ENCODE measurements at regions not wholly inside any gene's neighbourhood (a gene's known extent, or its start where the extent isn't known, plus 50 kb on each side); places are given as distances from the start of the nearest gene placed in this dataset.

- intact Hi-C loops (cut with DNase I; ENCODE audit: low total_unique reads), result no loop called here
- TF ChIP-seq POLR2A (IDR thresholded peaks at IDR 0.05) (no peak), CTCF (IDR thresholded peaks at IDR 0.05 in 8 of 11, conservative IDR thresholded peaks at IDR 0.05 in 3 of 11) (no peak), POLR2AphosphoS5 (IDR thresholded peaks at IDR 0.05) (no peak)
- WGBS, 5 donors, result 61 to 71% (median 64%) methylated on average over 5 of the region's 5 CpGs
- Histone ChIP-seq H3K27me3 (replicated peaks in 1 of 7) (peaks cover 0 to 3% (median 0%) of the 10 kb centered on the region in 7 donors), H3K4me1 (no peaks in the 10 kb centered on the region), H3K27ac (no peak overlapping the region), H3K9me3 (peaks cover 0 to 4% (median 0%) of the 10 kb centered on the region in 8 donors), H3K36me3 (no peaks in the 10 kb centered on the region), H3K4me3 (no peak overlapping the region)
- DNase-seq, result no peak
Observed at GRCh38 chr1:227403535-227403934, 85.2 kb upstream of the CDC42BPA start.

- no peak overlapping the region for H3K27ac ChIP-seq
- no peaks in the 10 kb centered on the region for H3K36me3 ChIP-seq
- peaks cover 0 to 3% (median 0%) of the 10 kb centered on the region in 7 donors for H3K27me3 ChIP-seq (replicated peaks in 1 of 7)
- intact Hi-C loops (cut with DNase I; ENCODE audit: low total_unique reads), result no loop called here
- DNase-seq, result no peak
- H3K4me1 ChIP-seq, result no peaks in the 10 kb centered on the region
- peaks cover 0 to 4% (median 0%) of the 10 kb centered on the region in 8 donors for H3K9me3 ChIP-seq
- no peak for TF ChIP-seq POLR2A (IDR thresholded peaks at IDR 0.05)
- no peak for TF ChIP-seq POLR2AphosphoS5 (IDR thresholded peaks at IDR 0.05)
- no peak for TF ChIP-seq CTCF (IDR thresholded peaks at IDR 0.05 in 8 of 11, conservative IDR thresholded peaks at IDR 0.05 in 3 of 11)
- WGBS, 5 donors, result 92 to 95% (median 94%) methylated on average over 8 to 10 of the region's 10 CpGs
- no peak overlapping the region for H3K4me3 ChIP-seq
Observed at GRCh38 chr1:227401562-227402342, 83.5 kb upstream of the CDC42BPA start.

- no peak for DNase-seq
- Histone ChIP-seq H3K27me3 (replicated peaks in 1 of 7) (peaks cover 0 to 3% (median 0%) of the 10 kb centered on the region in 7 donors), H3K9me3 (peaks cover 0 to 4% (median 0%) of the 10 kb centered on the region in 8 donors), H3K4me1 (no peaks in the 10 kb centered on the region), H3K4me3 (no peak overlapping the region), H3K36me3 (no peaks in the 10 kb centered on the region), H3K27ac (no peak overlapping the region)
- 75 to 91% (median 83%) methylated on average over 4 of the region's 4 CpGs for WGBS, 5 donors
- intact Hi-C loops (cut with DNase I; ENCODE audit: low total_unique reads), result no loop called here
- TF ChIP-seq POLR2AphosphoS5 (IDR thresholded peaks at IDR 0.05) (no peak), CTCF (IDR thresholded peaks at IDR 0.05 in 8 of 11, conservative IDR thresholded peaks at IDR 0.05 in 3 of 11) (no peak), POLR2A (IDR thresholded peaks at IDR 0.05) (no peak)
Observed at GRCh38 chr1:227399152-227399730, 80.9 kb upstream of the CDC42BPA start.

- no peak for DNase-seq
- H3K27me3 ChIP-seq (replicated peaks in 1 of 7), result peaks cover 0 to 3% (median 0%) of the 10 kb centered on the region in 7 donors
- H3K4me3 ChIP-seq, result no peak overlapping the region
- H3K27ac ChIP-seq, result no peak overlapping the region
- no peak for TF ChIP-seq POLR2AphosphoS5 (IDR thresholded peaks at IDR 0.05)
- TF ChIP-seq POLR2A (IDR thresholded peaks at IDR 0.05), result no peak
- TF ChIP-seq CTCF (IDR thresholded peaks at IDR 0.05 in 8 of 11, conservative IDR thresholded peaks at IDR 0.05 in 3 of 11), result no peak
- intact Hi-C loops (cut with DNase I; ENCODE audit: low total_unique reads), result no loop called here
- 80 to 92% (median 83%) methylated on average over 5 of the region's 5 CpGs for WGBS, 5 donors
- peaks cover 0 to 4% (median 0%) of the 10 kb centered on the region in 8 donors for H3K9me3 ChIP-seq
- no peaks in the 10 kb centered on the region for H3K36me3 ChIP-seq
- H3K4me1 ChIP-seq, result no peaks in the 10 kb centered on the region
Observed at GRCh38 chr1:227397354-227397978, 79.2 kb upstream of the CDC42BPA start.
